ENCODE measurements at regions not wholly inside any gene's neighbourhood (a gene's known extent, or its start where the extent isn't known, plus 50 kb on each side); places are given as distances from the start of the nearest gene placed in this dataset.
"Not testable (repeated sequence)": the region's sequence is repeated elsewhere in the genome, so short reads cannot be mapped to it uniquely, and the experiment has no call there.

DNA sequence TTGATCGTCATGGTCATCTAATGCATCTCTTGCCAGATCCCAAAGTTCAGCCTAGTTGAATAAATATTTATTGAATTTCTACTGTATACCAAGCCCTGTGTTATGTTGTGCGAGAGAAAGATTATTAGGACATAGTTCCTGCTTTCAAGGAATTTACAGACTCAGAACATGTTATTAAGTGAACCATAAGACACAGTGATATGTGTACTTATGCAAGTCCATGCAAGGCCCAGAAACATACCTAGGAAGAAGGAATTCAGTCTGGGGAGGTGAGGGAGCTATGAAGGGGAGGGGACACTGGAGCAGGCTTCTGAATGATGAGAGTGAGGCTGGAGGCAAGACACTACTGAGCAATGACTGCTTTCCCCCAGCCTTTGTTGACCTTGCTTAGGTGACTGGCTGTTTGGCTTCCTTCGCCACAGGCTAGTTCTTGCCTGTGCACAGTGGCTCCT, 81.4 kb downstream of the ACAA2 start:
- peak; percentile 48 for DNase-seq

DNA sequence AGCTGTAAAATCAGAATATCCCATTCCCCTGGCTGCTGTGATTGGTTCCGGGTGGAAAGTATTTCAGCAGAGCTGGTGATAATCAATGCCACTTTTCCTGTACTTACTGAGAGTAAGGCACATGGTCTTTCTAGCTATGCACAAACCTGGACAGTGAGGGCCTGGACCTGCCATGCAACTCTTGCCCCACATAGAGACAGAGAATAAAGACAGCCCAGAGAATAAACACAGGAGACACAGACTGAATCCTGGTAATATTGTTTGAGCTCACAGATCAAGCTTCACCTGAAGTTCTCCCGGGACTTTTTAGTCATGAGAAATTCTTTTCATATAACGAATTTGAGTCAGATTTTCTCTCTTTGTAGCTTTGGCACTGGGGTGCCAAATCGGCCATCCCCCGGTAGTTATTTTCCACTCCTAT, 81.9 kb downstream of the ACAA2 start:
- DNase-seq, result no peak

DNA sequence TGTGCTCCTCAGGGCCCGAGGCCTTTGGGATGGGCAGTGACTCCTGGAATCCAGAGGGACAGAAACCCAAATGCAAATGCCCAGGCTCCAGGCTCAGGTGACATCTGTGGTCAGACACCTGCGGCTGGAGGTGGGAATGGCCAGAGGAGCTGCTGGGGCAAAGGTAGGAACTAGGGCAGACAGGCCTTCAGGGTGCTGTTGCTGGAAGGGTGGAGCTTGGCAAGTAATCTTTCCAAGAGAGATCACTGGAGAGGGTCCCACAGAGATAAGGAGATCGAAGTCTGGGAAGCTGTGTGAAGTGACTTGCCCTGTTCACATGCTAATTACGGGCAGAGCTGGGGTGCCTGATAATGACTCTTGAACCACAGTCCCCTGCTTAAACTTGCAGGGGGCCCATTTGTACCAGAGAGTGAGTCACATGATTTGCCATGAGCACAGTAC, 82.4 kb downstream of the ACAA2 start:
- DNase-seq, result no peak

DNA sequence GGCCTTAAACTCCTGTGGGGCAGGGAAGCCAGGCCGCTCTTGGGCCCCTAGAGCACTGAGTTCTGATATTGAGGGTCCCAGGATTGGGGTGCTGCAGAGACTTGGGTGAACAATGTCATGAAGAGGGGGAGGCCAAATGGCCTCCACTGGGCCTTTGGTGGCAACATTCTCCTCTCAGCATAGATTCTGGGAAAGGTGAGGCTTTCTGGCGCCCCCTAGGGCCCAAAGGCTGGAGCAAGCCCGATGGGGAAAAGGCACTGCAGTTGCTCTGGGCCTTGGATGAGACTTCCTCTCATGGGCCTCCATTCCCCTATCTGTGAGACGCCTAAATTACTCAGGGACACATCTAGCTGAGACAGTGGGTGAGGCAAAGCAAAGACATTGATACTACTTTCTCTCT, 84.8 kb downstream of the ACAA2 start:
- no peak for DNase-seq

DNA sequence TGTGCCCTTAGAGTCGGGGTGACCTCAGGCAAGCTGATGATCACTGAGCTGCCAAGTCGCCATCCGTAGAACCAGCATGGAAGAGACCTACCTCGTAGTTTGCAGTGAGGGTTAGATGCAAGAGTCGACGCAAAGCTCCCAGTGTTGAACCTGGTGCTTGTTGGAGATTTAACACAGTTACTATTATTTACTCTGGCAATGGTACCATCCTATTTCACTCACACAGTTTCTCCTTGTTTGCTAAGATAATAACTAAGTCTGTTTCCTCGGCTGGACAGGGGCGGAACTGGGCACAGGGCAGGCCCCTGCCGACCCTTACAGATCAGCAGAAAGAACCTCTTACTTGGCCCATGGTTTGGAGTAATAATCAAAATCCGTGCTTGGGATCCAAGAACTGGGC, 85.5 kb downstream of the ACAA2 start:
- no peak for DNase-seq

DNA sequence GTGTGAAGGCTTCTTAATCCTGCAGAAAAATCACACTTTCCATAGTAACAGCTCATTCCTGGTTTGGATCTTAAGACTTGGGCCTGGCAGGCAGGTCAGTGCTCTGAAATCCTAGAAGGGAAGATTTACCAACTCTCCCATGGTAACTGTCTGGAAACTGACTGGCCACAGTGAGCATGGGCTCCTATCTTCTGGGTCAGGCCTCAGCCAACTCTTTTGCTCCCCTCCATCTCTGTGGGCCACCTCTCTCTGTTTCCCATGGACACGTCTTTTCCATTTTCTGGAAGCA, 86.7 kb downstream of the ACAA2 start:
- no peak for DNase-seq

DNA sequence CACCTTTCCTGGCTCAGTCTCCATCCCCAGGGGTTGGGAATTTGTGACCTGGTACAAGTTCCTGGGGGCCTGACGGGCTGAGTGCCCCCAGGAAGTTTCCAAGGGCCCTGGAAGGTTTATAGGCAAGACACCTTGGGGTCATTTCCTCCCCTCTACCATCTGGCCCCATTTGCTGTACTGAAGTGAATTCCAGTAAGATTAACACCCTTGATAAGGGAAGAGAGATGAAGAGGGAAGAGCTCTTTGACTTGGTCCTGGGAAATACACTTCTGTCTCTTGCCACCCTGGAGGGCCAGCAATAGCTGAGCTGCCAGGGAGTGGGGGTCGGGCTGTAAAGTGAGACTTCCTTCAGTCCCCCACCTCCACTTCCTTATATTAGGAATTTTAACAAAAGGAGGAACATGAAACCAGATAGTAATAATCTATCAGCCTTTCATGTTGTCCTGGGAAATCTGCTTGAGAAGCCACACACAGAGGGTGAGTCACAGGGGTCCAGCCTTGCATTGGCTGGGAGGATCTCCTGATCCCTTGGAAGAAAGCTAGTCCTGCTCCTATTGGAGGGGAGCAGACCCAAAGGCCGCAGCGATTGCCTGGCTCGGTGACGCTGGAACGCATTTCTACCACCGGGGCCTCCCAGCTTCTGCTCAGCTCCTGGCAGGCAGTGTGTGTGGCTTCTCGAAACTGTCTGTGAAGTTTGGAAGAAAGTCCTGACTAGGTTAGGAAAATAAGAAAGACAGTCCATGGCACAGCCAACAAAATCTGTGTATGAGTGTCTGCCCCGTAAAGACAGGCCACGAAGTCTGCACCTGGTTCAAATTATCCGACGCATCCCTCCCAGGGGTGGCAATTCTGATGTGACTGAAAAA, 87.3 kb downstream of the ACAA2 start:
- DNase-seq, result peak; percentile 86

DNA sequence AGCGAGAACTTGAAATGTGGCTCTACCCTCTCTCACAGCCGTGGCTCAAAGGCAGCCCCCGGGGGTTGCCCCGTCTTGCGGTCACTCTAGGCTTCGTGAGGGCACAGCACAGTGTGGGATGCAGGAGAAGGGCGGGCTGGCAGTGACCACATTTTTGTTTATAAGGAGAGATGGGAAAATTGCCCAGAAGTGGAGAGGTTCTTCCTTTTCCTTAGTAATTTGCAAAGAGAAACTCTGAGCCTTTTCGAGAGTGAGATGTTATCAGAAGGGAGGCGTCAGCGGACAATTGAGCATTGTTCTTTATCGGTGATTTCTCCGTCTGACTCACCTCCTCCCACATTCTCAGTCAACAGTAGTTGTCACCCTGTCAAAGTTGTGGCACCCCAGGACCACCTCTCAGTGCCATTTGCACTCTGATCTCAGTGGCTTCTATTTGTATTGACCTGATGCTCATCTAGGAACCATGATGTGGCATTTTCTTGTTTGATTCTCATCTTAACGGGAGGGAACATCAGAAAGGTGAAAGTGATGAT, 89.6 kb downstream of the ACAA2 start:
- DNase-seq, result no peak

DNA sequence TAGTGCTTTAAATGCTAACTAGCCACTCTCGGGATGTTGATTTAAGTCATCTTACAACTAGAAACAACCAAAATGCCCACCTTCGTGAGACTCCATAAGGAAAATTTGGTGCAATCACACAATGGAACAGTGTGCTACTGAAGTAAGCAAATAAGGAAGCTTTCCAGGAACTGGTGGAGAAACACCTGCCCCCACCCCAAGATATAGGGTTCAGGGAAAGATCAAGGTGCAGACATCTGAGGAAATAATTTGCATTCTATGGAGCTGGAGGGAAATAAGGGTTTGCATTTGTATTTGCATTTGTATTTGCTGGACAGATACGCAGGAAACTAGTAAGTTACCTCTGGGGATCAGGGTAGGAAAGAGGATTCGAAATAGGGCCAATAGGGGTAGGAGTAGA, 90.9 kb downstream of the ACAA2 start:
- DNase-seq, result no peak

DNA sequence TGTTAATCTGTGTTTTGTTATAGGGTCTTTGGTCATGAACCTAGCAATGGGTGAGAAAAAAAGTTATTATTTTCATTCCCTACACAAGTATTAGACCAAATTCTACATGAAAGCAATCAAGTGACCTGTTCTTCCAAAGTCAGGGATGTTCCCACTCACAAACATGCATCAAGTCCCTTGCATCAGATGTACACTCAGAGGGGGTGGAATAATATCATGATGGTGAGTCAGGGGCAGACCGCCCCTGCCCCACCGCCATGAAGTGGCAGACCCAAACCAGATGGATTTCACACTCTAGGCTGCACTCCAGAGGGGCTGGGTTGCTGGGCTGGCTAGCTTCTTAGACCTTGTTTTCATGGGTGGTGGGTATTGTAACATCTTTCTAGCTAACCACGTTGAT, 91.4 kb downstream of the ACAA2 start:
- DNase-seq, result no peak

DNA sequence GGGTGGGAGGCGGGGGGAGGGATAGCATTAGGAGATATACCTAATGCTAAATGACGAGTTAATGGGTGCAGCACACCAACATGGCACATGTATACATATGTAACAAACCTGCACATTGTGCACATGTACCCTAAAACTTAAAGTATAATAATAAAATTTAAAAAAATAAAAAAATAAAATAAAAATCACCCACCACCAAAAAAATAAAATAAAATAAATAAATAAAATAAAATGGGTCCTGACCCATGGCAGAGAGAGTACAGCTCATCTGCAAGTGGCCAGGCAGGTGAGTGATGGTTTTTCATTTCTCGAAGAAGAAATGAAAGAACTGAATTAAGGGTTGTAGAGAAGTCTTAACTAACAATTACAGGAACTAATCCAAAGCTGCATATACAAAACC, 92.4 kb downstream of the ACAA2 start:
- not testable (repeated sequence) for DNase-seq

DNA sequence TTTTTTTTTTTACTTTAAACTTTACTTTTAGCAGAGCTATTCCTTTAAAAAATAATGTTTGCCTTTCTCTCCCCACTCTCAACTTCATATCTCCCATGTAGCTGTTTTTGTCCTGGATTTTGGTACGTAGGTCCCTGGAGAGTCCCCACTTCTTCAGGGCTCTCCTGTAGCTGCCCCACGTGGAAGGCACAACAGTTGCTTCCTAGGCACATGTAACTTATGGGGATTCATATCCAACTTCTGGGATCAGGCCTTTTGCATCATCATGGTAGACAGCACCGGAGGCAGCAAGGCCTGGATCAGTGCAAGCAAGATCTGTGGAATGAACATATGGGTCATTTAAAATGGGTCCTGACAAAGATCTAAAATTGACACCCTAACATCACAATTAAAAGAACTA, 95.7 kb downstream of the ACAA2 start:
- no peak for DNase-seq

DNA sequence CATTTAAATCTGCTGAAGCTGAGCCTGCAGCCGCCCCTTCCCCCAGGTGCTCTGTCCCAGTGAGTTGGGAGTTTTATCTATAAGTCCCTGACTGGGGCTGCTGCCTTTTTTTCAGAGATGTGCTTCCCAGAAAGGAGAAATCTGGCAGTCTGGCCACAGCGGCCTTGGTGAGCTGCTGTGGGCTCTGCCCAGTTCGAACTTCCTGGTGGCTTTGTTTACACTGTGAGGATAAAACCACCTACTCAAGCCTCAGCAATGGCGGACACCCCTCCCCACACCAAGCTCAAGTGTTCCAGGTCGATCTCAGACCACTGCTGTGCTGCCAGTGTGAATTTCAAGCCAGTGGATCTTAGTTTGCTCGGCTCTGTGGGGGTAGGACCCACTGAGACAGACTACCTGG, 97.3 kb downstream of the ACAA2 start:
- DNase-seq, result no peak

DNA sequence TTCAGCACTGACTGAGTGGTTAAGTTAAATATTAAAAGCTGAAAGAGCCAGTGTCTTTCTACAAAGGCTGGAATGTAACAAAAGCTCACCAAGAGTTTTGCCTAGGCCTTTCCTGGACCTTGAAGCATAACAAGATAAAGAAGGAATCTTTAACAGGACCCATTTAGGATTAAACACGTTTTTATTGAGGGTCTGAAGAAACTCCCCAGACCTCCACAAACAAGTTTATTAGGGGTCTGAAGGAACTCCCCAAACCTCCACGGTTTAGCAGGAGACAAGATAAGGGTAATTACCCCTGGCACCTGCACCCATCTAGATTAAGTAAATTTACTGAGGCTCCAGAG, 104.0 kb downstream of the ACAA2 start:
- no peak for DNase-seq

DNA sequence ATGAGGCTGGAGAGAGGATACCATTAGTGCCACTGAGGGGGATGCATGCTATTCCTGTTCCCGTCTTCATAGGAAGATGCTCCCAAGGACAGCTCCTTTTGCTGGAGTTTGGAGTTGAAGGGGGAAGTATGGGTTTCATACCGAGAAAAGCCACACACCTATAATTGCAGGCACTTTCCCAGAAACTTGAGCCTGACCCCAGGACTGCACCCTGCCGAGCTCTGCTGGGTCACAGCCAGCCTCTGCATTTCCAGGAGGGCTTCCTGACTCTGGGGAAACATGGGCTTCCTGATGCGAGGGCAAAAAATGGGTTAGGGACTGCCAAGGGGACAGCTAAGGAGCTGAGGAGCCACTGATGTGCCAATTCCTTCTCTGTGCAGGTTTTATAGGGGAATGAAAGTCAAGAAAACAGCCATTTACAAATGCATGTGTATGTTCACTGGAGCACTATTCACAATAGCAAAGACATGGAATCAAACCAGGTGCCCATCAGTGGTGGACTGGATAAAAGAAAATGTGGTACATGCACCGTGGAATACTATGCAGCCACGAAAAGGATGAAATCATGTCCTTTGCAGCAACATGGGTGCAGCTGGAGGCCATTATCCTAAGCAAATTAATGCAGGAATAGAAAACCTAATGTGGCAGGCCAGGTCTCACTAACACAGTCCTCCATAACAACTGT, 104.5 kb downstream of the ACAA2 start:
- no peak for DNase-seq

DNA sequence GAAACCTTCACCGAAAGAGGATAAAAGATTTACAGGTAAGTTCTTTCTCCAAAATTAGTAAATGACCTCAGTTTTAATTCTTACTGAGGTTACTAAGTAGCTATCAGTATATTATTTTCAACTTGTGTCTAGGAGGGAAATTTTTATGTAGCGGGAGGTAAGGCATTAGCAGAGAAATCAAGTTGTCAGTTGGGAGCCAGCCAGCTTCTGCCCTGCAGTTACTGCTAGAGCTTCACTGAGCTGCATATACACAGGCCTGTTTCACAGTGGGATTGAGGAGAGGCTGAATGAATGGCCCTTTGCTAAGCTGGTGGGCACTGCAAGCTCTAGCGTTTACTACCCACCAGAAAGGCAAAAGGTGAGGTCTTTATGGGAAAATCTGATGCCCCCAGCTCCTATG, 105.7 kb downstream of the ACAA2 start:
- no peak for DNase-seq

DNA sequence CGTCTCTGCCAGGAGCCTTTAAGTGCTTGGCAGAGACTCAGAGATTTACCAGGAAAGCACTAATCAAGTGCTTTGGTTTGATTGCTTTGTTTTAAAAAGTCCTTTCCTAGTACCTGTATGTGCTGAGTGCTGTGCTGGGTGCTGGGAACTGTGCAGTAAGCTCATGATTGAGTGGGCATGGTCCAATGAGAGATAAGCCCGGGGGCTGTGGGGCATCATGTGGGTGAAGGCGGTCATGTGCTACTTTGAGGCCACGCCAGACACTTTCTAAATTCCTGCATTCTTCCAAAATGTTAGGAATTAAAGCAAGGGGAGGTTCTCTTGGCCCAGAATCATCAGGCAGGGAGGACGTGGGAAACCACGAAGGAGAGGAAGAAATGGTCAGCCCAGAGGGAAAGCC, 109.0 kb downstream of the ACAA2 start:
- peak; percentile 44 for DNase-seq

DNA sequence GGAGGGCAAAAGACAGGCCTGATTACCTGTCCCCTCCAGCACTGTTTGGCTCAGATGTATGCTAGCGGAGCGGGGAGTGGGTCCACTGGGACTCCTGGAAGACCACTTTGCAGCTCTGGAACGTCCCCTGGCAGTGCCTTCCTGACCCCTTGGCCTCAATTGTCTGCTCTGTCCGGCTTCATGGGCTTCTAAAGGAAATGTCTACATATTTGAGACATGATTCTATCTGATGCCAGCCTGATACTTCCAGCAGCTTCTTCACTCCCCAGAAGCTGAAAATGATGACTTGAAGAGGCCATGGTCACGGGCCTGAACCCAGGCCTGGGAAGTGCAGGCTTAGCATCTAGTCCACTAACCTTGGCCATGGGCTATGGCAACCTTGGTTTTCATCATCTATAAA, 112.1 kb downstream of the ACAA2 start:
- DNase-seq, result no peak

DNA sequence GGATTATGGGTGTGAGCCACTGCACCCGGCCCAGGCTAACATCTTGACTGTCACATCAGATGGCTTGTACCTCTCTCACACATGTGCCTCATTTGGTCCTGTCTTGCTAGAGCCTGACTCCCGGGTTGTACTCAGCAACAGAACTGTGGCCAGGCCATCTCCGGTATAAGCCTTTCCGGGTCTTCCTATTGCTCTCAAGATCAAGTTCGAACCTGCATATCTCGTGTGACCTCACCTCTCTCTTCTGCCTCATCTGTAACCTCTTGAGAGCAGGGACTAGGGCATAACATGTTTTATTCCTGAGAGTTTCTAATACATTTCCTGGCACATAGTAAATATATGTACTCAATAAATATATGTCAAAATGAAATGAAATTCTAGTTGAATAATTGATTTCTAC, 114.0 kb downstream of the ACAA2 start:
- DNase-seq, result no peak

DNA sequence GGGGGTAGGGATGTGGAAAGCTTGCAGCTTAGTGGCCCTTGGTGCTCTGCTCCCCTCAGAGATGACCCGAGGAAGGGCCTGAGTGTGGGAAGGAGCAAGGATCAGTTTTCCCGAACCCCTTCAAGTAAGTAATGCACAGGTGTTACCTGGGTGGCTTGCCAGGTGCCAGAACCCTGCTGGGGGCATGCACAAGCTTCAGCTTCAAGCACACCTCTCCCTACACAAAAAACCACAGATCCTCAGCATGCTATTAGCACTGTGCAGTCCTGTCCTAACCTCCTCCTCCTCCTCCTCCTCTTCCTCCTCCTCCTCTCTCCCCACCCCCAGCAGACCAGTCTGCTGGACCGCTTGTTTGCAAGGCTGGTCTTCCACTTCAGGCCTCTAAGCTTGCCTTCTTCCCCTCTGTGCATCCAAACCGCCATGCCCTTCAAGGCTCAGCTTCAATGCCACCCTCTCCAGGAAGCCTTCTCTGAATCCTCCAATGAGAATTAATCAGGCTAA, 114.8 kb downstream of the ACAA2 start:
- no peak for DNase-seq

DNA sequence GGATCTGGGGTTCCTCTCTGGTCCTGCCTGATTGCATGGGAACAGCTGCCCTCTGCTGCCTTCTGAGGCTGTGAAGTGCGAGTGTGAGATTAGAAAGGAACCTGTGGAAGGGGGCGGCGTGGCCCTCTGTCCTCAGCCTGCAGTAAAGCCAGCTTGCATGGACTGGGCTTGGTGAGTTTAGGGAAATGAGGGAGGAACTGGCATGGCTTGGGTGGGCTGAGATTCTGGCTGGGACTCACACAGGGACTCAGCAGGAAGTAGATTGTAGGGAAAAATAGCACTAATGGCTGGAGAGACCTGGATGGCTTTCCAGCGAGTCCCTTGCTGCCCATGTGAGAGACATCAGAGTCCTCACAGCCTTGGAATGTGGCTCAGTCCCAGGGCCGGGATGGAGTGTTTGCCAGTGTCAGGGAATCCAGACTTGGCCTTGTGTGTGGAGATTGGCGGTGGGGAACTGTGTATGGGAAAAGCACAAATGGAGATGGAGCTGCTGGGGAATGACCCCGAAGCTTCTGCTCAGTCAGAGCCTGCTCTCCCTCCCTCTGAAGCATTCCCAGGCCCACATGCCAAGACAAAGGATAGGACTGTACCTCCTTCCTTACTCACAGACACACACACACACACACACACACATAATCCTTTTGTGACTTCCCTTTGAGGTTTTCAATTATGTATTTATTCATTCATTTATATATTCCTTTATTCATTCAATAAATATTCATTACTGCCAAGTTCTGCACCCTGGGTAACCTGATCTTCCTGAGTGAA, 115.4 kb downstream of the ACAA2 start:
- peak; percentile 59 for DNase-seq

DNA sequence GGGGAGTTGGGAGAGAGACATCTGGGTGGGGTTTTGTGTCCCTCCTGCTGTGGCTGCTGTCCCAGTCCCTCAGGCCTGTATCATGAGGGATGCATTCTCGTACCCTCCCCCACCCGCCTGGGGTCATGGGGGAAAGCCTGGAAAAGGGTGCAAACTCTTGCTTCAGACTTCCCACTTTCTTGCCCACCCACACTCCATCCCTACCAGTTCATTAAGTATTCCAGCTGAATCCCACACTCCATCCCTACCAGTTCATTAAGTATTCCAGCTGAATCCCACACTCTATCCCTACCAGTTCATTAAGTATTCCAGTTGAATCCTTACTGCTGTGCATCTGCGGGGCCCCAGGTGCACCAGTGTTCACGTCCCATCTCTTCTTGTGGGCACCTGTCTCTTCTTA, 116.3 kb downstream of the ACAA2 start:
- DNase-seq, result no peak

DNA sequence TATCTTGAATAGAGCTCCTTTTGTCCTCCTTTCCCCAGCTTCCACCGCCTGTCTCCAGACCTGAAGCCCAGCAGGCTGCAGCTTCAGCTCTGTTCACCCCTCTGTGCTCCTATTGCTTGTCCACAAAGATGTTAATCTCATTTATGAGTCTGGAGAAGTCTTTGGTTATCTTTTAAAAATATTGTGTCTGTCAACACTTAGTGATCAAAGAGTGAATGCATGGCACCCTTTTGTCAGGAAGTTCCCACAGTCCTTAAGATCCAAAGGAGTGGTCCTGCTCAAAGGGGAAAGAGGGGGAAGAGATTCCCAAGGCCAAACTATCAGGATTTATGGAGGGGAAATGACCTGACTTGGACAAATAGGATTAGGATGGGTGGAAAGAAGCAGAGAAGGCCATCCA, 118.9 kb downstream of the ACAA2 start:
- no peak for DNase-seq

Measured in tongue (tissue), 1 donor.